Lower leg skin (tissue), 3 donors: ENCODE measurements at regions not wholly inside any gene's neighbourhood (a gene's known extent, or its start where the extent isn't known, plus 50 kb on each side); places are given as distances from the start of the nearest gene placed in this dataset.

Experiments
- POLR2A ChIP-seq, 2 donors: fragments of 450-650 bp; IDR thresholded peaks; one replicate each; pipeline ENCODE4 v1.6.1; 2016 to 2017; ENCODE audit warnings: antibody characterized with exemption in 2 of 2, mild to moderate bottlenecking in 1 of 2, moderate library complexity in 1 of 2
- TF ChIP-seq, protein P1 (sequence below), 3 donors: fragments of 450-650 bp; IDR thresholded peaks; one replicate each; pipeline ENCODE4 v1.5.1; 2016; ENCODE audit warnings: antibody characterized with exemption in 3 of 3, mild to moderate bottlenecking in 3 of 3, moderate library complexity in 2 of 3

DNA sequence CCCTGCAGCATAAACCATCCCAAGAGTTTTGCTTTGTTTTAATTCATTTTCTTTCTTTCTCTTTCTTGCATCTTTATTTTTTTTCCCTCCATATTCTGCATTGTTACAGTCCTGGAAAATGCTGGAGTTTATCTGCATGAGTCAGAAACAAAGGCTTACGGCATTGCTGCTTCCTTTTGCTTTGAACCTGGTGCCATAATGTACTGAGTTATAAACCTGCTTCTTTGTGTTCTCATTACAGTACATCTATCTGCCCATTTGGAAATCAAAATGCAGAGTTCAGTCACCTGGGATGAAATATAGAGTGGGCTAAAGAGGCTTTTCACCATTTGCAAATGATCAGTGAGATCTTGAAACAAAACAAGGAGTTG lies 1009.2 kb upstream of the FANCL start:
- TF ChIP-seq, protein P1, sequence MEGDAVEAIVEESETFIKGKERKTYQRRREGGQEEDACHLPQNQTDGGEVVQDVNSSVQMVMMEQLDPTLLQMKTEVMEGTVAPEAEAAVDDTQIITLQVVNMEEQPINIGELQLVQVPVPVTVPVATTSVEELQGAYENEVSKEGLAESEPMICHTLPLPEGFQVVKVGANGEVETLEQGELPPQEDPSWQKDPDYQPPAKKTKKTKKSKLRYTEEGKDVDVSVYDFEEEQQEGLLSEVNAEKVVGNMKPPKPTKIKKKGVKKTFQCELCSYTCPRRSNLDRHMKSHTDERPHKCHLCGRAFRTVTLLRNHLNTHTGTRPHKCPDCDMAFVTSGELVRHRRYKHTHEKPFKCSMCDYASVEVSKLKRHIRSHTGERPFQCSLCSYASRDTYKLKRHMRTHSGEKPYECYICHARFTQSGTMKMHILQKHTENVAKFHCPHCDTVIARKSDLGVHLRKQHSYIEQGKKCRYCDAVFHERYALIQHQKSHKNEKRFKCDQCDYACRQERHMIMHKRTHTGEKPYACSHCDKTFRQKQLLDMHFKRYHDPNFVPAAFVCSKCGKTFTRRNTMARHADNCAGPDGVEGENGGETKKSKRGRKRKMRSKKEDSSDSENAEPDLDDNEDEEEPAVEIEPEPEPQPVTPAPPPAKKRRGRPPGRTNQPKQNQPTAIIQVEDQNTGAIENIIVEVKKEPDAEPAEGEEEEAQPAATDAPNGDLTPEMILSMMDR (IDR thresholded peaks at IDR 0.05), result no peak
- no peak for TF ChIP-seq POLR2A (IDR thresholded peaks at IDR 0.05)
